IPS-NIHi11 (cell line): ENCODE measurements at regions not wholly inside any gene's neighbourhood (a gene's known extent, or its start where the extent isn't known, plus 50 kb on each side); places are given as distances from the start of the nearest gene placed in this dataset.

Experiments
- DNase-seq: peaks from one replicate; pipeline ENCODE4 v3.0.0; 2012; ENCODE audit warnings: mixed read lengths, low spot score

DNA sequence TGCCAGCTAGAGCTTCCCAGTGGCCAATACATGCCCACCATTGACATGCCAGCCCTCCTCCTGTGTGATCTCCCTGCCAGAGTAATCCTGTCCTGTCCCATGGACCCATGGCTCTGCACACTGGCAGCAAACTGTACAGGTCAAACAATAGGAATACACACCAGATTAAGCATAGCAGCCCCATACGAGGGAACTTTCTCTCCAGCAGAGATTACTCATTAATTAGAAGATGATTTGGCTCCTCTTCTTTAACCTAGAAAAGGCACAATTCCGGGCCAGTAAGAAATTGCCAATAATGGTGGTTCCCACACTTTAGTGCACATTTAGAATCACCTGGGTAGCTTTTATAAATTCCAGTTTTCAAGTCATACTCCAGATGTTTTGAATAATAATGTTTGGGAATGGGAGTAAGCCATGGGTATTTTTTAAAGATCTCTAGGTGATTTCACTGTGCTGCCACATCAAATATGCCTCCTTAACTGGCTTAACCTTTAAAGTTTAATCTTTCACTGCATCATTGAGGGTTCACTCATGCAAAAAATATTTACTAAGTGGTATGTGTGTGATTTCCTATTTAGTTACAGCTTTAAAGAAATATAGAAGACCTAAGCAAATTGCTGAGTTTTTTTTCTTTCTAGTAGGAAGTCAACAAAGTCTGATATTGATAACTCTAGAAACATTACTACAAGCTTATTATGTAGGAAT is 277.6 kb upstream of the NWD2 start:
- no peak for DNase-seq

DNA sequence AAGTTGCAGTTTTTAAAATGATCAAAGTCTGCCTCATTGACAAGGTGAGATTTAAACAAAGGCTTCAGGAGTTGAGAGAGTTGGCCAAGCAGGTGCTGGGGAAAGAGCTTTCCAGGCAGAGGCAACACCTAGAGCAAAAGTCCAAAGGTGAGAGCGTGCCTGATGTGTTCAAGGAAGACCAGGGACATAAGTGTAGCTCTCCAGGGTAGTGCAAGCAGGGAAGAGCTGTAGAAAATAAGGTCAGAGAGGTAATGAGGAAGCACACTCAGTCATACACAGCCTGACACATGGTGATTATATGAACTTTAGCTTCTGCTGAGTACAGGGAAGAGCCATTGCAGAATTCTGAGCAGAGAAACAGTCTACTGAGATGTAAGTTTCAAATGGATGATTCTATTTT is 265.0 kb upstream of the NWD2 start:
- no peak for DNase-seq

DNA sequence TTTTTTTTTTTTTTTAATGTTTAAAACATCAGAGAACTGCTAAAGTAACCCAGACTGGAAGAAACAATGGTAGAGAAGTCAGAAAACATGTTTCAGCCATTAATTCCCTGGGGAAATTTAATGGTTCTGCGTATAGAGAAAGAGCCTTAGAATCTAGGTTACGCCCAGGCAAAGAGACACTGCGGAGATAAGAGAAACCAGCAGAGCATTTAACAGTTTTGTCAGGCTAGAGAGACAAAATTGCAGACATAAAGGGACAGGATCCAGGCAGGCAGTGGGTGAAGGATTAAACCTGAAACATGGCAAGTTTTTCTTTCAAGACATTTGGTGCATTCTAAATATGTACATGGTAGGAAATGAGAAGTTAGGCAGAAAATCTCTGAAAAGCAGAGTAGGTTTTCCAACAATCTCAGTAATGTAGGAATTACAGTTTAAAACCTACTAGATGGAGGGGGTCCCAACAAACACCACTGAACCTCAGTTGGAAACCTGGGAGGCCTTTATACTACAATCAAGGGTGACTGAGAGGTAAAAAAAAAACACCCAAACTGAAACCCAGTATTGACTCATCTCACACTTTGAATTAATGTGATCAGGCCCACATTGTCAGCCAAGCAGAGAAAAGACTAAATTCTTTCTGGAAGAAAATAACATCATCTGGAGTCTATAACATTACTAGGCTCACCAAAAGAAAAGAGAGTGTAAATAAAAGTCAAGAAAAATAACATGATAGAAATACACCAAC is 254.2 kb upstream of the NWD2 start:
- DNase-seq = no peak

DNA sequence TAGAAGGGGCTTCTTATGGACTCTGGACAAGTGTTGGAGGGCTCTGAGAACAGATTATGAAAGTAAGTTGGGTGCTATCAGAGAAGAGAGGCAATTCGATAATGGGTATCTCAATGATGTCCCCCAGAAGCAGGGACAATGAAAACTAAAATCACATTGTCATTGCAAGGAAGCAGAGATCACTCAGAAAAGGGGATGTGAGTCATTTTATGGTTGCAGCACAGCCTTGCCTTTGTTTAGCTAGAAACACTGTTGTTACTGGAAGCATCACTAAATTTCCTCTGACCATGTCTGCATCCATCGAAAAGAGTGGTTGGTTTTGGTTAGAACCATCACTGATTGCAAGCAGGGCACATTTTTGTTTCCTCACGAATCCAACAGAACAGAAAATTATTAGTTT is 246.8 kb upstream of the NWD2 start:
- DNase-seq = no peak

DNA sequence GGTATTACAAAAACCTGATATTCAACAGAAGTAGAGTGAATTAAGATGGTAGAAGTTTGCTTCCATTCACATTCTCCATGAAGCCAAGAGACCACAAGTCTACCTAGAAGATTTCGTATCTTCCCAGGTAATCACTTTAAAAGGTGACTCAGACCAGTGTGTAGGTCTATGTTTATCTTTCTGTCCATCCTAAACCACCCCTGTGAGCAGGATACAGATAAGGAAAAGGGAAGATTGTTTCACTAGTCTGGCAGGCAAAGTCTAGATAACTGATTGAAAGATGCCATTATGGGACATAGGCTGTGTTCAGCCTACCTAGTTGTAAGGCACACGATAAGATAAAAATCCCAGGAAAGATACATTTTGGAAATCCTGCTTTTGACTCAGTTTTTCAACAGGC is 244.3 kb upstream of the NWD2 start:
- no peak for DNase-seq

DNA sequence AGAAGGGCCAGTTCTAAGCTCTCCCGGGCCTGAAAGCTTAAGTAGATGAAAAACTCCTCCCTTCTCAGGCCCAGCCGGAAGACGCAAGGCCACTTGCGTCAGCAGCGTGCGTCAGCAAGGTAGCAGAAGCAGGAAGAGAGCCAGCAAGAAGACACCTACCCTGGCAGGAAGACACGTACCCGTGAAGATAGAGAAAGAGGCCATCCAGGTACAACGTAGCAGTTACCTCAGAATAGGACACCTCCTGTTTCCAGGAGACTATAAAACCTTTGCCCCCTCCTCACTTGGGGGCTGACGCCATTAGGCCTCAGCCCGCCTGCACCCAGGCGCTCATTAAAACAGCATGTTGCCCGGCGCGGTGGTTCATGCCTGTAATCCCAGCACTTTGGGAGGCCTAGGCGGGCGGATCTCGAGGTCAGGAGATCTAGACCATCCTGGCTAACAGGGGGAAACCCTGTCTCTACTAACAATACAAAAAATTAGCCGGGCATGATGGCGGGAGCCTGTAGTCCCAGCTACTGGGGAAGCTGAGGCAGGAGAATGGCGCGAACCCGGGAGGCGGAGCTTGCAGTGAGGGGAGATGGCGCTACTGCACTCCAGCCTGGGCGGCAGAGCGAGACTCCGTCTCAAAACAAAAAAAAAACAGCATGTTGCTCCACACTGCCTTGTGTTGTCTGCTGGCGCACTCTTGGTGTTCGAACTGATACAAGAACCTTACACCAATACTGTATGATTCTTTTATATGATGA is 242.7 kb upstream of the NWD2 start:
- DNase-seq = no peak

DNA sequence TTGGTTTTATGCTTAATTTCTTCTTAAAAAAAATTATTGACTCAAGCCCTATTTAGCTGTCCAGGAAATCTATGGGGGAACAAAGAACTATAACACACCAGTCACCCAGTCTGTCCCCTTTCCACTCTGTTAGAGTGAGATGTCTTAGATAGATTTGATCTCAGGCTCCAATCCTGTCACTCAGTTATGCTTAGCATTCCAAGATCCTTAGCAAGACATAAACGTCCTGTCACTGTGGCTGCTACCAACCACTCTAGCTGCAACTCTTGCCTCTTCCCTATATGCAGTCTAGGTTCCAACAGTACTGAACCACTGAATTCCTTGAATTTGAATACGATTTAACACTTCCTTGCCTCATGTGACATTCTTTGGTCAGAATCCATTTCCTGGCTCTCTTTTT is 241.9 kb upstream of the NWD2 start:
- peak; percentile 13 for DNase-seq

DNA sequence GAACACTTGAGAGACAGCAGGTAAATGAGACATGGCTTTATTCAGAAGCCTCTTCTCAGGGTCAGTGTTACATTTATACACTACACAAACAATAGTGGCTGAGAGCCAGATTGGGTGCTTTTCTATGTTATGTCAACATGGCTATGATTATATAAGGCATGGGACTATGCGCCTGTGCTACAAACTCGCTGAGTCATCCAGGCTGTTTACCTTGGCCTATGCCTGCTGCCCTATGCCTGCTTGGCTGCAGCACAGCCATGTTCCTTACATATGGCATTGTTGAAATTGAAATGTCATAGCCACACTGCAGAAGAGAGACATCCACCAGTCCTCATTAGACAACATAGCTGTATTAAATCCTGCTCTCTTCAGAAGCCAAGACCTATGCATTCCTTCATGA is 236.3 kb upstream of the NWD2 start:
- no peak for DNase-seq

DNA sequence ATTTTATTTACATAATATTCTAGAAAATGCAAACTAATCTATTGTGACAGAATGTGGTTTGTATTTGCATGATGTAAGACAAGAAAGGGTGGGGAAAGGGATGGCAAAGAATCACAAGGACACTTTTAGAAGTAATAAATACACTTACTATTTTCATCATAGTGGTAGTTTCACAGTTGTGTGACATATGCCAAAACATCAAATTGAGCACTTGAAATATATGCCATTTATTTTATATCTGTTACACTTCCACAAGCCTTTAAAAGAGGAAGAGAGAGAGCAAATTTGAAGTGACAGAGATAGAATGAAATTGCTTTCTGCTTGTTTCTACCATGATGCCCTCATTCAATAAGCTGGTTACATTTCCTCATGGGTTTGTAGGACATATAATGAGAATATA is 230.0 kb upstream of the NWD2 start:
- DNase-seq = no peak

DNA sequence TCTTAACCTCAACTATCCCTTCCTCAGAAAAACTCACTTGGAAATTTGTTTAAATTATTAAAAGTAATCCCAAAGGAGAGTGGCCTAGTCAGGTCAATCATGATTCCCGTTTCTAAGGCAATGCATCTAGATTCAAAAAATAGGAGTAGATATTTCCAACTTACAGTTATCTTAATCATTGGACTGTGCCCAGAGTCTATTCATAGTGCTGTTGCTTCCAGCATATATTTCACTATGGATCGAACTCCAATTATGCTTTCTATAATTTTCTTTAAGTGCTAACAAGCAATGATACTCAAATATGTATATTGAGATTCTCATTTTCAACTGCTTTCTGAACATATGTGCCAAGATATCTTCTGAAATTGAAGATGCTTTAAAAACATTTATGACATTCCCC is 229.2 kb upstream of the NWD2 start:
- DNase-seq = no peak

DNA sequence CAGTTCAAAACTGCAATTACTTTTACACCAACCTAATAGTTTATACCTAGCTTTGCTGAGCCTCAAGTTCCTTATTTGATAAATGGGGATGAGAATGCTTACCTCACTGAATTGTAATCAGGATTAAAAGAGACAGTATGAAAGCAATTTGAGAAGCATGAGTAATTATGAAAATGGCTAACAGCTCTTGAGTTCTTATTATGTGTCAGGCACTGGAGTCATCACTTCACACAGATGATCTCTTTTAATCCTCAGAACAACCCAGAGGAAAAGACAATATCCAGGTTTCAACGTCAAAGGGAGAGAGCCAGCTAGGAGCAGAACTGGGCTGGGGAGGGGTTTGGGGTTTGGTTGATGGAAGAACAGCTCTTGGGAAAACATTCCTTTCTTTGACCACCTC is 221.0 kb upstream of the NWD2 start:
- DNase-seq = no peak

DNA sequence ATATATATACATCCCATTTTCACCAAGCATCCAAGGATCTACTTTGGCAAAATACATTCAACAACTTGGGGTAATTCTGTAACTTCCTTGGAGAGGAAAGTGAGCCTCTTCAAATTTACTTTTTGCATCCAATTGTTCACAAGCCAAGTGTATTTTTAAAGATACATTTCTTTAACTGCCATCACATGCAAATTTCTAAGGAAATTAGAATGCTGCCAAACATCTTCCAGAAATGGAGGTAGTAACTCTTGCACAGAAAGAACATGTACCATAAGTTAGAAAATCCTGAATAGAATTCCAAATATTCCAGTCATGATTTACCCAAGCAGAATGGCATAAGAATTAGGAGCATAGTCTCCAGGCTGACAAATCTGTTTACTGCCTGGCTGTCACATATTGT is 220.5 kb upstream of the NWD2 start:
- no peak for DNase-seq

DNA sequence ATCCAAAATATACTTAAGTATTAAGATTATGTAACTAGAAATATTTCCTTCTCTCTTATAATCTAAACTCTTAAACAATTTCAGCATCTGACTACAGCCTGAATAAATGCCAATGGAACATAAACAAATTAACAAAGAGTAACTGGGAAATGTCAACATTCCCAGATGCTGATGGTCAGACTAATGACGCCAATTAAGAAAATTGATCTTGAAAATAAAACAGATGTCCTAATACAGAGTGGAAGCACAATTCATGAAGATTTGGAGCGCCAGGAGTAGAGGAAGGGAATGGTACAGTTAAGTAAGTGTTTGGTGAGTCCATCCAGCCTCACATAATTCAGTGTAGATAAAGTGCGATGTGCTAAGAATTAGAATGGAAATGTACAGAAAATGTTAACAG is 203.7 kb upstream of the NWD2 start:
- DNase-seq = no peak

DNA sequence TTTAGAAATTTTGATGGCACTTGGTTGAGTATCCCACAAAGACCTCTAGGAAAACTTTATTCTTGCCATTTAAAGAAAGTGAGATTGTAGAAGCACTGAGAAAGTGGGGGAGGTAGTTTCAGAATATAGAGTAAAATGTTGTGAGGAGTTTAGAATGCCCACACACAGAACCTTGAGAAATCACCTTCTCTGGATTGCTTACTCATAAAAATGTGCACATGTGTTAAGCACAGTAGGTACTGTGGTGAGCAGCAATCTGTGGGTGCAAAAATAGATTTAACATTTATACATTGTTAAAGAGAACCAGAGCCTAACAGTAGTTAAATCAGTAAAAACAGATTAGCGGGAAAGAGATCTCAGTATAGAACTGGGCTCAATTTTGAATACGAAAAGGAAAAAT is 201.2 kb upstream of the NWD2 start:
- no peak for DNase-seq

DNA sequence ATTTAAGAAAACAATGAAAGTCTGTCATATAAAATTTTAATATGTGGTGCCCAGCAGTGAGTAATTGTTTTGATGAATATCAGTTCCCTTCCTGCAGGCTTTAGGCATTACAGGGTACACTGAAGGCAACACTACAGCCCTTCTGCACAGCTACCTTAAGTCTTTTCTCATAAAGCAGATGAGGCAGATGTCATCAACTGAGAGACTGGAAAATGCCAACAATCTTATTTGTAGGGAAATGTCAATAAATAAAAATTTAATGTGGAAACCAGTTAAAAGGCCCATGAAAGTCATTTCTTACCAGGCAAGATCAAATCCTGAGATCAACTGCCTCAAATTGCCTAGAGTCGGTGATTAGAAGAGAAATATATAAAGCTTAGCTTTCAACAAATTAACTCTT is 193.4 kb upstream of the NWD2 start:
- DNase-seq = no peak

DNA sequence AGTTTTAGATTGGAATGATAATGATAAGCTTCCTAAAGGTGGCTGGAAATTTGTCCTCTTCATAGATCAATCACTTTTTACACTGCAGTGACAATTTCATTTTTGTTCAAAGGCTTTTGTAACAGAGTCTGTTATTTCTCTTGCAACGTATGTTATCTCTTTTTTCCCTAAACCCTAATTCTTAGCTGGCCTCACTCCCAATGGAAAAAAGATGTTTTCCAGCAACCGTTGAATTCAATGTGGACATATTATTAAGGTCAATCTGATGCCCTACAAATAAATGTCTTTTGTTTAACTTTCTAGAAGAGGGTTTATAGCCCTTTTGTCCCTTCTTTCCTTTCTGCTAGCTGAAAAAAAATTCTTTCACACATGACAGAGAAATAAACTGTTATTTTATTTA is 192.7 kb upstream of the NWD2 start:
- no peak for DNase-seq

DNA sequence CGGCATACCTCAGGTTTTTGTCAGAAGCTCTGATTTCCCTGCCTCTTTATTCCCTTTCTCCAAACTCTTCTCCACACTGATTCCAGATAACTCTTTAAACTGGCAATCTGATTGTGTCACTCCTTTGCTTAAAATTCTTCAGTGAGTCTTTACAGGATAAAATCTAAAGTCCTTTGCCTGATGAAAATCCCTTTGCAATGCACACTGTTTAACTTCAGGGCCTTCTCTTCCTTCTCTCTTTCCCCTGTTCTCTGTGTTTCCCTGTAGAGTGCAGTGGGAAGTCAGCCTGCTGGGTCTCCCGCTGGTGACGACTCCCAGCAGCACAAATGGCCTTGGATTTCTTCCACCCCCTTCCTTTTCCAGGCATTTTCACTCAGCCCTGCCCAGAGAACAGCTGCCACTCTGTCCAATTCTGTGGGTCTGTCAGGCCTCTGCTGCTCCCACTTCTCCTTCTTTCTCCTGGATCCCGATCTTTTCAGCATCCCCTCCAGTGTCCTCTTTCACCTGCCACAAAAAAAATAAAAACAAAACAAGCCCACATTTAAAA is 189.9 kb upstream of the NWD2 start:
- peak; percentile 15 for DNase-seq

DNA sequence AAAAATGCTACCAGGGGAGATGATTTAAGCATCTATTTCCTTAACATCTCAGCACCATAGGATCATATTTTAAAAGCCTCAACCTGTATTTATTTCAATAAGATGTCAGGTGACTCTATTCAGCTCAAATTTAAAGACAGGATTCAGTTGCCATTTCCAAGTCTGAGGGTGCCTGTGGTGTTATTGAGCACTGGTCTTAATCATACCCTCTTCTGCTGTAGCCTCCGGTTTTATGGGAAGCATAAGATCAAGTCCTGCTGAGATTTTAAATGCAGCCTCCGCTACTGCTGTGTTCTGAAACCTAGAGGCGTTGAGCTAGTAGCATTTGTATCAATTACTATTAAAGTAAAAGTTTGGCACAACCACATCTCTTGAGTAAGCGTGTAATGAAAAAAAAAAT is 185.7 kb upstream of the NWD2 start:
- no peak for DNase-seq

DNA sequence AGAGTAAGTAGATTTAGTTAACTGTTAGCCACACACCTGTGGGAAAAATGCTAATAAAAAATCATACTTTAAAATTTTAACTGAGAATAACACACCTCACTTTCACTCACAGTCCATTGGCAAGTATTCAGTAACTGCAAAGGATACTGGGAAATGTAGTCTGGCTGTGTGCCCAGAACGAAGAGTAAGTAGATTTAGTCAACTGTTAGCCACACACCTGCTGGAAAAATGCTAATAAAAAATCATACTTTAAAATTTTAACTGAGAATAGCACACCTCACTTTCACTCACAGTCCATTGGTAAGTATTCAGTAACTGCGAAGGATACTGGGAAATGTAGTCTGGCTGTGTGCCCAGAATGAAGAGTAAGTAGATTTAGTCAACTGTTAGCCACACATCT is 178.4 kb upstream of the NWD2 start:
- no peak for DNase-seq

DNA sequence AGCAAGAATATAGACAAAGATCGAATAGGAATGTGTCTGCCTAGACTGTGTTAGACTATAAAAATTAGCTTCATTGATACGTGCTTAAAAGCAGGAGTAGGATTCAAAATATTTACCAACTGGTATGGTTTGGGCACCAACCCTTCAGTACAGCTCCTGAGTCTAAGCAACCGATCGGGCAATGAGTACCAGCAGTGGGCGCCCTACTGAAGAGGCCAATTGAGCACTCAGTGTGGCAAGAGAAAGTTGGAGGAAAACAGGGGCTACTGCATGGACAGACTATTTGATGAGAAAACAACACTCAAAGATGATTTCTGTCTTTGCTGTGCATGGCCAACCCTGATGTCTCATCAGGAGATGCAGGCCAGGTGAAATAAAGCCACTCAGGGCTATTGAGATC is 176.0 kb upstream of the NWD2 start:
- peak; percentile 49 for DNase-seq

DNA sequence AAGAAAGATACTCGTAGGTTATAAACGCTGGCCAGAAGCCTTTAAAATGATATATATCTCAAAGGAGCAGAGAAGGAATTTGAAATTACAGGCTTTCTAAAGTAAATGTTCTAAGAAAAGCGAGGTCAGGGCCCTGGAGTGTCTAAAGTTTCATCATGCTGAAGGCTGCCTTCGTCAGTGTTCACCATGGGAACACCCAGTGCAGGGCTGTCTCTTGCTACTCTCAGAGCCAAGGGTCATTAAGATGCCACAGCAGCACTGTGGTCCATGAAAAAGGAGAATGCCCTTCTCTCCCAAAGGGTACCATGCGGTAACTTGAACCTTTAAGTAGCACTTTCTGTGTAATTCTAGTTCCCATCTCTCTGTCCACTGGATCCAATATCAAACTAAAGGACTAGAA is 174.5 kb upstream of the NWD2 start:
- DNase-seq = no peak

DNA sequence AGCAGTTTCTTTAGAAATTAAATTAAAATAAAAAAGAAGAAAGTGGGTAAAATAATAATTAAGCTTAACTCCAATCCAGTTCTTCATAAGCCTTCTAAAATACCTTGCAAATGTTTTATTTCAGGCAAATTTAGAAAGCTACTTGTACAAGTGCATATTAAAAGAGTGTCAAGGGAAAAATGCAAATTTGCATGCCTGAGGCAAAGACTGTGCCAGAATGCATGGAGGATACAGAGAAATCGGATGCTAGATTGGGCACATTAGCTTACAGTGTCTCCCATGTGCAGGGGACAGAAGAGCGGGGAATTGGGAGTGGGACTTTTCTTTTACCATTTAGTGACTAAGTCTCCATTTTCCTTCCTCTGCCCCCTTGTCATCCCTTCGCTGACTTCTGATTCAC is 173.0 kb upstream of the NWD2 start:
- DNase-seq = no peak

DNA sequence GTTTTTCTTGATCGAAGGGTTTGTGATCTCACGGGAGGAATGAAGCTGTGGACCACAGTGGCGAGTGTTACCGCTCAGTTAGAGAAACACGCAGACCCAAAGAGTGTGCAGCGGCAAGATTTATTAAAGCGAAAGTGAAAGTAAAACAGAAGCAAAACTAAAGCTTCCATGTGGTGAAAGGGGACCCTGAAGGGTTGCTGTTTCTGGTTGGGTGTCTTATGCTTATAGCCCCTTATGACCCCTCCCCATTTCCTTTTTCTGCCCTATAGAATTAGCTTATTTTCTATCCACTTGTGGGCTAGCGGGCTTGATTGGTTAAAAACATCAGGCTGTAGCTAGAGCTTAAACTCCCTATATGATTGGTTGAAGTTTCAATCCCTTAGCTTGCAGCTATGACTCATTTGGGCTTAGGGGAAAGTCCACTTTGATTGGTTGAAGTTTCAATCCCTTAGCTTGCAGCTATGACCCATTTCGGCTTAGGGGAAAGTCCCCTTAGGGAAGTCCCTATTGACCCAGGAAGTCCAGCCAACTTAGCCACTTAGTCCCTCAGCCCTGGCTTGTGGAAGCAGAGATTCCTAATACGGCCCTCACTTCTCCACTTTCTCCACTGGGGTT is 171.2 kb upstream of the NWD2 start:
- DNase-seq = no peak
